ENCODE measurements at regions not wholly inside any gene's neighbourhood (a gene's known extent, or its start where the extent isn't known, plus 50 kb on each side); places are given as distances from the start of the nearest gene placed in this dataset.

GRCh38 chr2:128494307-128494639, 175.6 kb upstream of the HS6ST1 start:
- DNase-seq (ENCODE audit: low read depth) = no peak

GRCh38 chr2:128494640-128495321, 176.1 kb upstream of the HS6ST1 start:
- no peak for DNase-seq (ENCODE audit: low read depth)

GRCh38 chr2:128495996-128496547, 177.4 kb upstream of the HS6ST1 start:
- no peak for DNase-seq (ENCODE audit: low read depth)

DNA sequence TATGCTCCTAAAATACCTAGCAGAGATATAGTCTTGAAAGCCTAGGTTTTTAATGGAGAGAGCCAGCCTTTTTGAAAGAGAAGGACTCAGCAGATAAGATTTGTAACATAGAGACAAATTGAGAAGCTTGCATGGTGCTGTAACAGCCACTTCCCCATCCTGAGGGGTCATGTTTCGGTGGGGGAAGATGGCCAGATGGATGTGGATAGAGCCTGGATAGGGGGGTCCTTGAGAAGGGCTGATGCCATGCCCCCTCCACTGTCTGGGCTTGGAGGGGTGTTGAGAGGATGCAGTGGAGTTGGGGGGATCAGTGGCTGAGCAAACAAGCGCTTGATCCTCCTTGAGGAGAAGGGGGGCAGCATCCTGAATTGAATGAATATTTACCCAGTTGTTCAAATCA, 178.0 kb upstream of the HS6ST1 start:
- DNase-seq (ENCODE audit: low read depth) = no peak

GRCh38 chr2:128497461-128497860, 178.8 kb upstream of the HS6ST1 start:
- DNase-seq (ENCODE audit: low read depth) = no peak

DNA sequence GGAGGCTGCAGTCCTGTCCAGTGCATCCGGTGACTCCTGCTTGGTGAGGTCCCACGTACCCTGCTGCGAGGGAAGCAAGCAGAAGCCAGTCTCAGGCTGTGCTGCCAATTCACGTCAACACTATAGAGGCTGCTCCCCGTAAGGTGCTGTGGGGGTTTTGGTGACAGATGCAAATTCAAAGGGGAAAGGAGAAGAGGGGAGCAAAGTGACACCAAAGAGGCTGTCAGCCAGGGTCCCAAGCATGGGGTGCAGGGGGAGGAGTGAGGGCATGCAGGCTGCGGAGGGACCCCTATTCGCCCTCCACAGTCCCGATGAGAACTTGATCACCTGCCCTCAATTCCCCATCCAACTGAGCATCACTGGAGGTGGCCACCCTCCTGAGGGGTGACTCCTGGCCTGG, 179.4 kb upstream of the HS6ST1 start:
- no peak for DNase-seq (ENCODE audit: low read depth)

- no peak for DNase-seq (ENCODE audit: low read depth)
These were observed 179.9 kb upstream of the HS6ST1 start for GRCh38 chr2:128498589-128498988.

DNA sequence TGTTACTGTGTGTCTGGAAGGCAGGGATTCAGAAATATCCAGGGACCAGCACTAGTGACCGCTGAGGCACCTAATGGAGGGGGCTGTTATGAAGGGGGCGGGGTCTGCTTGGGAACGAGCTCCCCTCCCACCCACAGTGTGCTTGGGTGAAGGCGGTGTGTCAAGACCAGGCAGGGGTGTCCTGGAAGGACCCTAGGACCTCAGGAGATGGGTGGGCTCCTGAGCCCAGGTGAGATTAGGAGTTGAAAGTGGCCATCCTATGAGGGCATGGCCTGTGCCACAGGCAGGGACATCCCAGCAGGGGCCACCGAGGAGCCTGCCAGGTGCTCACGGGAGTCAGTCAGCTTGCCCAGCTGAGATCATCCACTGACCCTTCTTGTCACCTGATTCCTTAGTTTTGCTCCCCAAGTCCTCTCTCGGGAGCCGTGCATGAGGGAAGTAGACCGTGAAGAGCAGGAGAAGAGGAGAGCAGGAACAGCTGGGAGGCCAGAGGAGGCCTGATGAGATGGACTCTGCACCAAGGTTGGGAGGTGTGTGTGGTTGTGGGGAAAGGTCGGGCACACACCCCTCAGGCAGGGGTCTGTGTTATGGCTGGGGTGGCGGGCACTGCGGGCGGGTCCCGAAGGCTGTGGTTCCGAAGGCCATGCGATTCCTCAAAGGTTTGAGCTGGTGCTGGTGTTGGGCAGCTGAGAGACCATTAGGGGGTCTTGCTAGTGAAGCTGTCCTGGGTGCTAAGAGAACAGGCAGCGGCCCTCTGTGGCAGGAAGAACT, 180.9 kb upstream of the HS6ST1 start:
- no peak for DNase-seq (ENCODE audit: low read depth)

- no peak for DNase-seq (ENCODE audit: low read depth)
These were observed 181.6 kb upstream of the HS6ST1 start for GRCh38 chr2:128500138-128500800.

GRCh38 chr2:128501006-128501690, 182.5 kb upstream of the HS6ST1 start:
- DNase-seq (ENCODE audit: low read depth) = no peak

- DNase-seq (ENCODE audit: low read depth) = no peak
These were observed 183.0 kb upstream of the HS6ST1 start for GRCh38 chr2:128501700-128502099.

DNA sequence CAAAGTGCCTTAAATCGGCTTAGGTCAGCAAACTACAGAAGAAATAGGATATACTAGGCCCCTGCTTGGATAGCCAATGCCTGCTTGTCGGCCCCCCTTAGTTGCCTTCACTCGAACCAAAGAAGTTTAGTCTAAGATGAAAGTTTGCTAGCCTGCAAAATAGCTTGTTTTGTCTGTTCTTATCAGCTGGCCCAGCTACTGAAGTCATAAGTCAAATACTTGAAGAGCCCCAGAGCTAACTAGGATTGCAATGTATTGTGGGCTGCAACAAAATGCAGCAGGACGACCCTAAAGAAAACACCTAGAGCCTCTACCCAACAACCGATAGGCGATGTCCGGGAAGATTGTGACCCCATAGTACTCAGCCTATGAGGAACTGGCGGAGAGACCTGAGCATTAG, 183.5 kb upstream of the HS6ST1 start:
- no peak for DNase-seq (ENCODE audit: low read depth)

- no peak for DNase-seq (ENCODE audit: low read depth)
These were observed 184.1 kb upstream of the HS6ST1 start for GRCh38 chr2:128502638-128503246.

GRCh38 chr2:128503399-128504245, 185.0 kb upstream of the HS6ST1 start:
- DNase-seq (ENCODE audit: low read depth) = no peak

- no peak for DNase-seq (ENCODE audit: low read depth)
These were observed 185.8 kb upstream of the HS6ST1 start for GRCh38 chr2:128504246-128505149.

GRCh38 chr2:128505150-128505490, 186.5 kb upstream of the HS6ST1 start:
- DNase-seq (ENCODE audit: low read depth) = no peak

- DNase-seq (ENCODE audit: low read depth) = no peak
These were observed 187.2 kb upstream of the HS6ST1 start for GRCh38 chr2:128505575-128506526.

GRCh38 chr2:128506534-128506933, 187.9 kb upstream of the HS6ST1 start:
- no peak for DNase-seq (ENCODE audit: low read depth)

All from GM04504 (cell line).